DOHH2 (cell line): ENCODE measurements at regions not wholly inside any gene's neighbourhood (a gene's known extent, or its start where the extent isn't known, plus 50 kb on each side); places are given as distances from the start of the nearest gene placed in this dataset.

Experiments used
- H3F3A ChIP-seq: fragments of 200-600 bp; sonication (generic), shearing (Covaris generic); 2 replicates; pipeline ENCODE4 v1.6.0; 2016; ENCODE audit warnings: antibody characterized with exemption, mild to moderate bottlenecking; ENCODE audit not compliant: control insufficient read depth, insufficient read depth
- H3K27ac ChIP-seq: fragments of 200-600 bp; sonication (generic); 2 replicates; pipeline ENCODE4 v1.5.1; 2014; ENCODE audit warnings: low read depth, mild to moderate bottlenecking, low read length, moderate library complexity
- H3K27me3 ChIP-seq: fragments of 200-600 bp; sonication (generic); 2 replicates; pipeline ENCODE4 v1.6.1; 2014; ENCODE audit warnings: mild to moderate bottlenecking, low read length, mixed read lengths; ENCODE audit not compliant: control insufficient read depth
- H3K36me3 ChIP-seq: fragments of 200-600 bp; sonication (generic); 2 replicates; pipeline ENCODE4 v1.6.1; 2014; ENCODE audit warnings: mild to moderate bottlenecking, low read length, moderate library complexity, mixed read lengths; ENCODE audit not compliant: control insufficient read depth
- H3K4me1 ChIP-seq: fragments of 200-600 bp; sonication (generic); 2 replicates; pipeline ENCODE4 v1.6.1; 2014; ENCODE audit warnings: mild to moderate bottlenecking, low read length, mixed read lengths; ENCODE audit not compliant: control insufficient read depth
- H3K4me2 ChIP-seq: fragments of 200-600 bp; sonication (generic); 2 replicates; pipeline ENCODE4 v1.6.0; 2014; ENCODE audit warnings: mild to moderate bottlenecking, low read length, moderate library complexity
- H3K4me3 ChIP-seq: fragments of 200-600 bp; sonication (generic); 2 replicates; pipeline ENCODE4 v1.5.1; 2014; ENCODE audit warnings: mild to moderate bottlenecking, low read length, mixed read lengths
- H3K79me2 ChIP-seq: fragments of 200-600 bp; sonication (generic); 2 replicates; pipeline ENCODE4 v1.6.1; 2014; ENCODE audit warnings: mild to moderate bottlenecking, low read length, mixed read lengths; ENCODE audit not compliant: control insufficient read depth
- H3K9me2 ChIP-seq: fragments of 200-600 bp; sonication (generic); replicated peaks from 2 replicates; pipeline ENCODE4 v1.6.1; 2014; ENCODE audit warnings: mild to moderate bottlenecking, low read length, mixed read lengths; ENCODE audit not compliant: control insufficient read depth
- H3K9me3 ChIP-seq: fragments of 200-600 bp; sonication (generic); 2 replicates; pipeline ENCODE4 v1.6.1; 2014; ENCODE audit warnings: antibody characterized with exemption, low read length, mixed read lengths; ENCODE audit not compliant: control insufficient read depth, insufficient read depth
- H4K20me1 ChIP-seq: fragments of 200-600 bp; sonication (generic); 2 replicates; pipeline ENCODE4 v1.6.0; 2014; ENCODE audit warnings: low read depth, mild to moderate bottlenecking, antibody characterized with exemption, low read length, moderate library complexity; ENCODE audit not compliant: control insufficient read depth, insufficient read depth
- EZH2phosphoT487 ChIP-seq: fragments of 200-600 bp; sonication (generic); IDR thresholded peaks from 2 replicates; pipeline ENCODE4 v1.6.1; 2017; ENCODE audit warnings: borderline replicate concordance, mild to moderate bottlenecking, antibody characterized with exemption, low read length, moderate library complexity, mixed read lengths
- TF ChIP-seq, protein P1 (sequence below): fragments of 200-600 bp; sonication (generic); IDR thresholded peaks from one replicate; pipeline ENCODE4 v1.5.1; 2014; ENCODE audit warnings: antibody characterized with exemption, mild to moderate bottlenecking, low read depth, low read length; ENCODE audit not compliant: poor library complexity, severe bottlenecking

DNA sequence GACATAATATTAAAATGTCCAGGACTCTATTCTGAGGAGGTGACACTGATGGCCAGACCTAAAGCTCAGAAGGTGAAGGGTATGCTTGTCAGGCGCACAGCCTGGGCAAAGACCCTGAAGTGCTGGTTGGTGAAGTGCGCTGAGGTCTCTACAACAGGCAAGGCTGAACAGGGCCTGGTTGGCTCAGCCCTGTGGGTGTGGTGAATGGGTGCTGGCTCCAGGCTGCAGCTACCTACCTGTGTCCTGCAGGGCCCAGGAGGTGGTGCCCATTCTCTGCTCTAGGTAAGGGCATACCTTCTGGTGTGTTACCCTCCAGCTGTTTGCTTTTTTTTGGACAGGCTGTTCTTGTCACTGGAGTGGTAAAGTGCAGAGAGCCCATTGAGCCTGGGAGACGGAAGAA is 85.1 kb downstream of the RAMP3 start:
- H3K27me3 ChIP-seq, result peaks cover 22% of the 10 kb centered on the region
- H3K4me3 ChIP-seq, result no peak overlapping the region
- no peak overlapping the region for H3K4me2 ChIP-seq
- H3K9me3 ChIP-seq, result no peaks in the 10 kb centered on the region
- H3K9me2 ChIP-seq, result no peaks in the 10 kb centered on the region
- H3K79me2 ChIP-seq, result no peaks in the 10 kb centered on the region
- H3K27ac ChIP-seq, result no peak overlapping the region
- H3K4me1 ChIP-seq, result no peaks in the 10 kb centered on the region
- H3F3A ChIP-seq, result no peaks in the 10 kb centered on the region
- H3K36me3 ChIP-seq, result no peaks in the 10 kb centered on the region
- no peaks in the 10 kb centered on the region for H4K20me1 ChIP-seq
- no peak for TF ChIP-seq EZH2phosphoT487
- TF ChIP-seq, protein P1, sequence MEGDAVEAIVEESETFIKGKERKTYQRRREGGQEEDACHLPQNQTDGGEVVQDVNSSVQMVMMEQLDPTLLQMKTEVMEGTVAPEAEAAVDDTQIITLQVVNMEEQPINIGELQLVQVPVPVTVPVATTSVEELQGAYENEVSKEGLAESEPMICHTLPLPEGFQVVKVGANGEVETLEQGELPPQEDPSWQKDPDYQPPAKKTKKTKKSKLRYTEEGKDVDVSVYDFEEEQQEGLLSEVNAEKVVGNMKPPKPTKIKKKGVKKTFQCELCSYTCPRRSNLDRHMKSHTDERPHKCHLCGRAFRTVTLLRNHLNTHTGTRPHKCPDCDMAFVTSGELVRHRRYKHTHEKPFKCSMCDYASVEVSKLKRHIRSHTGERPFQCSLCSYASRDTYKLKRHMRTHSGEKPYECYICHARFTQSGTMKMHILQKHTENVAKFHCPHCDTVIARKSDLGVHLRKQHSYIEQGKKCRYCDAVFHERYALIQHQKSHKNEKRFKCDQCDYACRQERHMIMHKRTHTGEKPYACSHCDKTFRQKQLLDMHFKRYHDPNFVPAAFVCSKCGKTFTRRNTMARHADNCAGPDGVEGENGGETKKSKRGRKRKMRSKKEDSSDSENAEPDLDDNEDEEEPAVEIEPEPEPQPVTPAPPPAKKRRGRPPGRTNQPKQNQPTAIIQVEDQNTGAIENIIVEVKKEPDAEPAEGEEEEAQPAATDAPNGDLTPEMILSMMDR, result no peak

DNA sequence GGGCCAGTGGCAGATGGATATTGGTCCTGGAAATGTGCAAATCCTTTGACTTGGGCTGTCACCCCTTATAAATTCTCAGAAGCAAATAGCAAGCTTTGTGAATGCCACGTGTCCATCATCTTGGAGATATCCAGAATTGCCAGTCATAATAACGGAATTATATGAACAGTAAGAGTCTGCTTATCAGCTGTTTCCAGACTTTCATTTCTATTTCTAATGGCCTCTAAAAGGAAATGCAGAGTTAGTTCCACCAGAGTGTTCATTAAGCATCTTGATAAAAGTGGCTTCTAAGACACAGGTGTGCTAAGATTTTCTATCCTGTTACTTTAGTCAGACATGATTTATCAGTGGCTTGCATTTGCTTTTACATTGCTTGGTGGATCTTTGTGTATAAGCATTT is 87.4 kb downstream of the RAMP3 start:
- H3K4me3 ChIP-seq, result no peak overlapping the region
- no peaks in the 10 kb centered on the region for H3F3A ChIP-seq
- H3K9me3 ChIP-seq, result no peaks in the 10 kb centered on the region
- H3K36me3 ChIP-seq, result no peaks in the 10 kb centered on the region
- no peaks in the 10 kb centered on the region for H3K9me2 ChIP-seq
- no peak overlapping the region for H3K4me2 ChIP-seq
- H4K20me1 ChIP-seq, result no peaks in the 10 kb centered on the region
- no peaks in the 10 kb centered on the region for H3K79me2 ChIP-seq
- no peak for TF ChIP-seq EZH2phosphoT487
- TF ChIP-seq, protein P1, result no peak
- H3K27ac ChIP-seq, result no peak overlapping the region
- no peaks in the 10 kb centered on the region for H3K4me1 ChIP-seq
- H3K27me3 ChIP-seq, result peaks cover 10% of the 10 kb centered on the region

DNA sequence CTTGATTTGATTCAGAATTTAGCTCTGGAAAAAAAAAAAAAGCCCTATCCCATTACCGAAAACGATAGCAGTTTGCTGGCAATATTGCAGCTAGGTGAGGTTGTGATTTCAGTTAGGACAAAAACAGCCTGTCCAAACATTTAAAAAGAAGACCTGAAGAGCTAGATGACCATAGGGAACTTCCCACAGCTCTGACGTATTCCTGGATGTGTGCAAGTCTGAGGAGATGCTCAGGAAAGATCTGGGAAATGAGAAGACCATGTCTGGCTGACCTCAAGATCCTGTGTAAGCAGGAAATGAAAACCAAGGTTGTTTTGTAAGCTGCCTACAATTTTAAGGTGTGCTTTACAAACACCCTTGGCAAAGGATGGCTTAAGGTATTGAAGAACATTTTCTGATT is 88.7 kb downstream of the RAMP3 start:
- Histone ChIP-seq H3K36me3 (no peaks in the 10 kb centered on the region), H3K4me2 (no peak overlapping the region), H4K20me1 (no peaks in the 10 kb centered on the region), H3K9me2 (no peaks in the 10 kb centered on the region), H3K27me3 (peaks cover 15% of the 10 kb centered on the region), H3K79me2 (no peaks in the 10 kb centered on the region), H3K9me3 (no peaks in the 10 kb centered on the region), H3F3A (no peaks in the 10 kb centered on the region), H3K4me1 (no peaks in the 10 kb centered on the region), H3K27ac (no peak overlapping the region), H3K4me3 (no peak overlapping the region)
- TF ChIP-seq EZH2phosphoT487, result no peak
- TF ChIP-seq, protein P1, result no peak

DNA sequence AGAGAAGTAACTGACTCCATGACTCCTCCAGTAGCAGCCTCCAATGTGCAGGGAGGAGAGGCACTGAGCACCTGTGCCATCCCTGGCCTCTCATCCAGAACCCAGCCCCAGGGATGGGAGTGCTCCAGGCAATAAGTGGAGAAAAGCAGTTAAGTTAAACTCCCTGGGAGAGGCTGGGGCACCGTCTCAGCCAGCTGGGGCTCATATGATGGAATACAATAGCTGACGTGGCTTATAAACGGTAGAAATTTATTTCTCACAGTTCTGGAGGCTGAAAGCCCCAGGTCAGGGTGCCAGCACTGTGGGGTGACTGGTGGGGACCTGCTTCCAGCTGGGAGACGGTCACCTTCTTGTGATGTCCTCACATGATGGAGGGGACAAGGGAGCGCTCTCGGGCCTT is 94.7 kb downstream of the RAMP3 start:
- no peak for TF ChIP-seq EZH2phosphoT487
- TF ChIP-seq, protein P1, result no peak
- Histone ChIP-seq H4K20me1 (no peaks in the 10 kb centered on the region; the same call in 1 of the 2 replicates), H3K4me3 (no peak overlapping the region), H3F3A (no peaks in the 10 kb centered on the region), H3K9me3 (no peaks in the 10 kb centered on the region), H3K27ac (no peak overlapping the region), H3K4me1 (no peaks in the 10 kb centered on the region), H3K4me2 (no peak overlapping the region), H3K27me3 (peaks cover 29% of the 10 kb centered on the region), H3K36me3 (no peaks in the 10 kb centered on the region), H3K79me2 (no peaks in the 10 kb centered on the region), H3K9me2 (no peaks in the 10 kb centered on the region)
